GM12865 (cell line): ENCODE measurements at regions not wholly inside any gene's neighbourhood (a gene's known extent, or its start where the extent isn't known, plus 50 kb on each side); places are given as distances from the start of the nearest gene placed in this dataset.

Experiments
- DNase-seq: peaks from one replicate; pipeline ENCODE4 v3.0.0; 2010; ENCODE audit warnings: low read depth
- H3K4me3 ChIP-seq: 2 replicates; pipeline ENCODE4 v1.5.1; 2011; ENCODE audit warnings: mild to moderate bottlenecking, low read depth, low read length, control low read depth
- CTCF ChIP-seq: IDR thresholded peaks from 2 replicates; pipeline ENCODE4 v1.5.1; 2011; ENCODE audit warnings: low read length, control low read depth, low read depth, inconsistent platforms; ENCODE audit not compliant: insufficient read depth; ENCODE audit errors: missing control alignments

- TF ChIP-seq CTCF: no peak
- DNase-seq: no peak
Measured at GRCh38 chr11:114846416-114846791, 168.1 kb downstream of the NXPE2 start.

GRCh38 chr11:114847306-114847975, 169.1 kb downstream of the NXPE2 start:
- TF ChIP-seq CTCF: no peak
- H3K4me3 ChIP-seq: no peak overlapping the region
- DNase-seq: no peak

More at GRCh38 chr11:114846416-114846791, 168.1 kb downstream of the NXPE2 start:
- no peak overlapping the region for H3K4me3 ChIP-seq

GRCh38 chr11:114848027-114848426, 169.7 kb downstream of the NXPE2 start:
- no peak overlapping the region for H3K4me3 ChIP-seq
- no peak for DNase-seq
- TF ChIP-seq CTCF: no peak

- H3K4me3 ChIP-seq: no peak overlapping the region
- no peak for TF ChIP-seq CTCF
- no peak for DNase-seq
Measured at GRCh38 chr11:114857281-114857680, 179.0 kb downstream of the NXPE2 start.

GRCh38 chr11:114864896-114865295, 186.6 kb downstream of the NXPE2 start:
- no peak for DNase-seq
- no peak for TF ChIP-seq CTCF

GRCh38 chr11:114876234-114876633, 197.9 kb downstream of the NXPE2 start:
- DNase-seq: no peak
- no peak for TF ChIP-seq CTCF
- H3K4me3 ChIP-seq: no peak overlapping the region

More at GRCh38 chr11:114864896-114865295, 186.6 kb downstream of the NXPE2 start:
- H3K4me3 ChIP-seq: no peak overlapping the region

- DNase-seq: no peak
- no peak overlapping the region for H3K4me3 ChIP-seq
- no peak for TF ChIP-seq CTCF
Measured at GRCh38 chr11:114877976-114878375, 199.6 kb downstream of the NXPE2 start.
